WTC11 (cell line): ENCODE measurements at regions not wholly inside any gene's neighbourhood (a gene's known extent, or its start where the extent isn't known, plus 50 kb on each side); places are given as distances from the start of the nearest gene placed in this dataset.

Source experiments
- ATAC-seq: fragments of 200-7000 bp; cut with Tn5 transposase; 2 replicates; pipeline ENCODE4 v1.10.0; 2021; ENCODE audit warnings: mild to moderate bottlenecking, moderate library complexity
- CTCF ChIA-PET: fragments of 300-600 bp; sonication (Branson Sonifier 250); formaldehyde crosslinking; loops from one replicate; lab custom pipeline; 2021; ENCODE audit warnings: antibody characterized with exemption; lab: Charles Lee
- POLR2A ChIA-PET: fragments of 350-600 bp; sonication (Branson Sonifier 250); formaldehyde crosslinking; loops from one replicate; lab custom pipeline; 2021; ENCODE audit warnings: antibody characterized with exemption; lab: Charles Lee
- DNase-seq: peaks from one replicate; pipeline ENCODE4 v3.0.0; 2021; ENCODE audit warnings: low spot score
- H3K27ac Mint-ChIP-seq: 2 replicates; pipeline ENCODE4 v1.8.0; 2021; ENCODE audit warnings: mixed read lengths
- H3K27me3 Mint-ChIP-seq: 2 replicates; pipeline ENCODE4 v1.8.0; 2021; ENCODE audit warnings: low read depth, mild to moderate bottlenecking, moderate library complexity, mixed read lengths
- H3K36me3 Mint-ChIP-seq: 2 replicates; pipeline ENCODE4 v1.8.0; 2021; ENCODE audit warnings: mixed read lengths
- H3K4me1 Mint-ChIP-seq: 2 replicates; pipeline ENCODE4 v1.8.0; 2022; ENCODE audit warnings: mixed read lengths
- H3K4me3 Mint-ChIP-seq: 2 replicates; pipeline ENCODE4 v1.8.0; 2021; ENCODE audit warnings: mild to moderate bottlenecking, moderate library complexity, mixed read lengths
- H3K9me3 Mint-ChIP-seq: 2 replicates; pipeline ENCODE4 v1.8.0; 2021; ENCODE audit warnings: mixed read lengths
- CREB1 ChIP-seq: sonication (generic); formaldehyde crosslinking; IDR thresholded peaks from 2 replicates; pipeline ENCODE4 v1.8.0; 2023; ENCODE audit warnings: mild to moderate bottlenecking, missing genetic modification reagents
- CTCF ChIP-seq: fragments of 200-600 bp; IDR thresholded peaks from 2 replicates; pipeline ENCODE4 v1.8.0; 2022; ENCODE audit warnings: antibody characterized with exemption
- ELF4 ChIP-seq: sonication (generic); formaldehyde crosslinking; IDR thresholded peaks from 2 replicates; pipeline ENCODE4 v1.8.1; 2022; ENCODE audit warnings: low read depth, mild to moderate bottlenecking, moderate library complexity, missing genetic modification reagents
- ERG ChIP-seq: fragments of 250-450 bp; sonication (Bioruptor Pico); IDR thresholded peaks from 2 replicates; pipeline ENCODE4 v1.8.0; 2021; ENCODE audit warnings: mild to moderate bottlenecking
- ESRRA ChIP-seq: sonication (generic); formaldehyde crosslinking; IDR thresholded peaks from 2 replicates; pipeline ENCODE4 v1.8.1; 2022; ENCODE audit warnings: mild to moderate bottlenecking, missing genetic modification reagents, borderline replicate concordance
- JAZF1 ChIP-seq: fragments of 250-450 bp; sonication (Bioruptor Pico); IDR thresholded peaks from 2 replicates; pipeline ENCODE4 v1.9.0; 2021; ENCODE audit warnings: moderate library complexity, mild to moderate bottlenecking, inconsistent platforms
- JUN ChIP-seq: sonication (generic); formaldehyde crosslinking; IDR thresholded peaks from 2 replicates; pipeline ENCODE4 v1.8.0; 2023; ENCODE audit warnings: mild to moderate bottlenecking, missing genetic modification reagents
- NFATC4 ChIP-seq: fragments of 250-450 bp; sonication (Bioruptor Pico); IDR thresholded peaks from 2 replicates; pipeline ENCODE4 v1.9.0; 2021; ENCODE audit warnings: mild to moderate bottlenecking
- NFE2L1 ChIP-seq: sonication (generic); formaldehyde crosslinking; IDR thresholded peaks from 2 replicates; pipeline ENCODE4 v1.8.1; 2023; ENCODE audit warnings: missing genetic modification reagents
- NFYB ChIP-seq: sonication (generic); formaldehyde crosslinking; conservative IDR thresholded peaks from 2 replicates; pipeline ENCODE4 v1.8.0; 2022; ENCODE audit warnings: low read depth, missing genetic modification reagents
- PRRX2 ChIP-seq: fragments of 250-450 bp; sonication (Bioruptor Pico); IDR thresholded peaks from 2 replicates; pipeline ENCODE4 v1.8.0; 2021; ENCODE audit warnings: mild to moderate bottlenecking
- RELA ChIP-seq: sonication (generic); formaldehyde crosslinking; IDR thresholded peaks from 2 replicates; pipeline ENCODE4 v1.8.1; 2022; ENCODE audit warnings: missing genetic modification reagents, mild to moderate bottlenecking, borderline replicate concordance
- SP1 ChIP-seq: sonication (generic); formaldehyde crosslinking; conservative IDR thresholded peaks from 2 replicates; pipeline ENCODE4 v1.8.1; 2022; ENCODE audit warnings: missing genetic modification reagents
- TCF7 ChIP-seq: sonication (generic); formaldehyde crosslinking; IDR thresholded peaks from 2 replicates; pipeline ENCODE4 v1.8.0; 2022; ENCODE audit warnings: mild to moderate bottlenecking, low read depth, missing genetic modification reagents, moderate library complexity
- TEAD1 ChIP-seq: sonication (generic); formaldehyde crosslinking; IDR thresholded peaks from 2 replicates; pipeline ENCODE4 v1.8.0; 2022; ENCODE audit warnings: mild to moderate bottlenecking, missing genetic modification reagents
- ZBTB21 ChIP-seq: sonication (generic); formaldehyde crosslinking; IDR thresholded peaks from 2 replicates; pipeline ENCODE4 v1.8.1; 2023; ENCODE audit warnings: mild to moderate bottlenecking, missing genetic modification reagents, borderline replicate concordance
- ZNF121 ChIP-seq: sonication (generic); formaldehyde crosslinking; IDR thresholded peaks from 2 replicates; pipeline ENCODE4 v1.8.0; 2023; ENCODE audit warnings: missing genetic modification reagents
- ZNF423 ChIP-seq: fragments of 250-450 bp; sonication (Bioruptor Pico); IDR thresholded peaks from 2 replicates; pipeline ENCODE4 v2.1.2; 2022; ENCODE audit warnings: mild to moderate bottlenecking, moderate library complexity
- ZSCAN18 ChIP-seq: fragments of 250-450 bp; sonication (Bioruptor Pico); IDR thresholded peaks from 2 replicates; pipeline ENCODE4 v2.1.2; 2022; ENCODE audit warnings: mild to moderate bottlenecking, moderate library complexity
- TF ChIP-seq, protein P1 (sequence below): sonication (generic); formaldehyde crosslinking; IDR thresholded peaks from 2 replicates; pipeline ENCODE4 v1.8.0; 2022; ENCODE audit warnings: mild to moderate bottlenecking, missing genetic modification reagents
- TF ChIP-seq, protein P2 (sequence below): fragments of 250-450 bp; sonication (Bioruptor Pico); IDR thresholded peaks from 2 replicates; pipeline ENCODE4 v1.9.0; 2021; ENCODE audit warnings: moderate library complexity, mild to moderate bottlenecking, inconsistent platforms, borderline replicate concordance
- TF ChIP-seq, protein P3 (sequence below): sonication (generic); formaldehyde crosslinking; IDR thresholded peaks from 2 replicates; pipeline ENCODE4 v1.8.1; 2022; ENCODE audit warnings: low read depth, mild to moderate bottlenecking, moderate library complexity, missing genetic modification reagents, borderline replicate concordance
- TF ChIP-seq, protein P4 (sequence below): sonication (generic); formaldehyde crosslinking; IDR thresholded peaks from 2 replicates; pipeline ENCODE4 v1.8.1; 2022; ENCODE audit warnings: low read depth, missing genetic modification reagents, borderline replicate concordance

DNA sequence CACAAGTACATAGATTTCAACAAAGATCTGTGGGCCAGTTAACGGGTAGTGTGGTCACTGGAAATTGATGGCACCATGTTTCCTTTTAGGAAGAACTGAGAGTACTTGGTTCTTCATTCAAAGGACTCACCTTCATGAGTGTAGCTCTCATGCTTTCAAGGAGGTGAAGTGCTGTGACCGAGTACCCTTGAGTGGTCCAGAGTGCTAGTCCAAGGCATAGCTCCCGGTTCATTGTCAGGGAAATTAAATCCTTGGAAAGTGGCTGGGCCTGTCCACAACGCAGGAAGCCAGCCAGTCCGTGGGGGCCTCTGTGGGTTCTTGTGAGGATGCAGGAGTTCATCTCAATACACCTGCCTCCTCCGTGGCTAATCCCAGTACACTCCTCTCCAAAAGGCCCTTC, 295.1 kb downstream of the GALR1 start:
- no peaks in the 10 kb centered on the region for H3K4me1 Mint-ChIP-seq
- H3K27me3 Mint-ChIP-seq: no peaks in the 10 kb centered on the region
- ChIA-PET CTCF (no interaction called here), POLR2A (no interaction called here)
- no peak overlapping the region for H3K27ac Mint-ChIP-seq
- peaks cover 5% of the 10 kb centered on the region for H3K36me3 Mint-ChIP-seq
- peaks cover 19% of the 10 kb centered on the region for H3K9me3 Mint-ChIP-seq
- ATAC-seq: no peak
- no peak overlapping the region for H3K4me3 Mint-ChIP-seq
- DNase-seq: no peak
- TF ChIP-seq RELA (CRISPR knock-in tag) (no peak), SP1 (no peak), ELF4 (CRISPR knock-in tag) (no peak), ZSCAN18 (CRISPR knock-in tag) (no peak), NFYB (no peak), JUN (CRISPR knock-in tag) (no peak), NFATC4 (CRISPR knock-in tag) (no peak), ZBTB21 (CRISPR knock-in tag) (no peak), TCF7 (CRISPR knock-in tag) (no peak), ZNF121 (CRISPR knock-in tag) (no peak), ESRRA (CRISPR knock-in tag) (no peak), PRRX2 (no peak)
- TF ChIP-seq, protein P1, sequence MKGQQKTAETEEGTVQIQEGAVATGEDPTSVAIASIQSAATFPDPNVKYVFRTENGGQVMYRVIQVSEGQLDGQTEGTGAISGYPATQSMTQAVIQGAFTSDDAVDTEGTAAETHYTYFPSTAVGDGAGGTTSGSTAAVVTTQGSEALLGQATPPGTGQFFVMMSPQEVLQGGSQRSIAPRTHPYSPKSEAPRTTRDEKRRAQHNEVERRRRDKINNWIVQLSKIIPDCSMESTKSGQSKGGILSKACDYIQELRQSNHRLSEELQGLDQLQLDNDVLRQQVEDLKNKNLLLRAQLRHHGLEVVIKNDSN (CRISPR knock-in tag): no peak
- TF ChIP-seq, protein P2, sequence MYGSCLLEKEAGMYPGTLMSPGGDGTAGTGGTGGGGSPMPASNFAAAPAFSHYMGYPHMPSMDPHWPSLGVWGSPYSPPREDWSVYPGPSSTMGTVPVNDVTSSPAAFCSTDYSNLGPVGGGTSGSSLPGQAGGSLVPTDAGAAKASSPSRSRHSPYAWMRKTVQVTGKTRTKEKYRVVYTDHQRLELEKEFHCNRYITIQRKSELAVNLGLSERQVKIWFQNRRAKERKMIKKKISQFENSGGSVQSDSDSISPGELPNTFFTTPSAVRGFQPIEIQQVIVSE (CRISPR knock-in tag): no peak
- TF ChIP-seq, protein P3, sequence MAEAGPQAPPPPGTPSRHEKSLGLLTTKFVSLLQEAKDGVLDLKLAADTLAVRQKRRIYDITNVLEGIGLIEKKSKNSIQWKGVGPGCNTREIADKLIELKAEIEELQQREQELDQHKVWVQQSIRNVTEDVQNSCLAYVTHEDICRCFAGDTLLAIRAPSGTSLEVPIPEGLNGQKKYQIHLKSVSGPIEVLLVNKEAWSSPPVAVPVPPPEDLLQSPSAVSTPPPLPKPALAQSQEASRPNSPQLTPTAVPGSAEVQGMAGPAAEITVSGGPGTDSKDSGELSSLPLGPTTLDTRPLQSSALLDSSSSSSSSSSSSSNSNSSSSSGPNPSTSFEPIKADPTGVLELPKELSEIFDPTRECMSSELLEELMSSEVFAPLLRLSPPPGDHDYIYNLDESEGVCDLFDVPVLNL (CRISPR knock-in tag): no peak
- TF ChIP-seq, protein P4, sequence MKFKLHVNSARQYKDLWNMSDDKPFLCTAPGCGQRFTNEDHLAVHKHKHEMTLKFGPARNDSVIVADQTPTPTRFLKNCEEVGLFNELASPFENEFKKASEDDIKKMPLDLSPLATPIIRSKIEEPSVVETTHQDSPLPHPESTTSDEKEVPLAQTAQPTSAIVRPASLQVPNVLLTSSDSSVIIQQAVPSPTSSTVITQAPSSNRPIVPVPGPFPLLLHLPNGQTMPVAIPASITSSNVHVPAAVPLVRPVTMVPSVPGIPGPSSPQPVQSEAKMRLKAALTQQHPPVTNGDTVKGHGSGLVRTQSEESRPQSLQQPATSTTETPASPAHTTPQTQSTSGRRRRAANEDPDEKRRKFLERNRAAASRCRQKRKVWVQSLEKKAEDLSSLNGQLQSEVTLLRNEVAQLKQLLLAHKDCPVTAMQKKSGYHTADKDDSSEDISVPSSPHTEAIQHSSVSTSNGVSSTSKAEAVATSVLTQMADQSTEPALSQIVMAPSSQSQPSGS: no peak

DNA sequence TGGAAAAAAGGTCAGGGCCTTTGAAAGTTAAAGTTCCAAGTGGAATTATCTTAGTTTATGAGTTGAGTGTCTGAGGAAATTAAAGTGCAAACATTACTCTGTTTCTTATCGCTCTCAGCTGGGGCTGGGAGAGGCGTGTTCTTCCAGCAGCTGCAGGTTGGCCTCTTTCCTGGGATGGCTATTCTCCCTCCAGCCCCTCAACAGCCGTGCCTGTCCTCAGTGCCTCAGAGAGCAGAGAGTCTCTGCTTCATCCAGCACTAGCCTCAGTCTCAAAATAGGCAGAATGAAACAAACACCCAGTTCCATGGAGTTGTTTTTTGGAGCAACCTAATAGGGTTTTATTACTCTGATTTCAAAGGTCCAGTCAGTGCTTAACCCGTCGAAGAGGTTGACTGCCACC, 298.1 kb downstream of the GALR1 start:
- DNase-seq (no peak), ATAC-seq (no peak)
- no peaks in the 10 kb centered on the region for H3K27me3 Mint-ChIP-seq
- no peak overlapping the region for H3K4me3 Mint-ChIP-seq
- no peak overlapping the region for H3K27ac Mint-ChIP-seq
- H3K9me3 Mint-ChIP-seq: peaks cover 6% of the 10 kb centered on the region
- ChIA-PET CTCF (no interaction called here), POLR2A (no interaction called here)
- no peaks in the 10 kb centered on the region; the same call in 1 of the 2 replicates for H3K36me3 Mint-ChIP-seq
- H3K4me1 Mint-ChIP-seq: no peaks in the 10 kb centered on the region
- TF ChIP-seq NFATC4 (CRISPR knock-in tag) (no peak), CTCF (no peak), TEAD1 (CRISPR knock-in tag) (no peak), NFE2L1 (CRISPR knock-in tag) (no peak), ZNF423 (no peak), CREB1 (no peak), JAZF1 (CRISPR knock-in tag) (no peak), ERG (no peak)
- TF ChIP-seq, protein P4: no peak
